Naive thymus-derived CD8-positive, alpha-beta T cell (primary cell): ENCODE measurements at regions not wholly inside any gene's neighbourhood (a gene's known extent, or its start where the extent isn't known, plus 50 kb on each side); places are given as distances from the start of the nearest gene placed in this dataset.

Experiments
- ATAC-seq, 2 donors: fragments of 150-1000 bp; cut with Tn5 transposase in 1 of 2; sonication (Bioruptor Pico), chemical (Tn5 transposase) in 1 of 2; 1 replicate in 1 of 2; 2 replicates in 1 of 2; pipeline ENCODE4 v1.10.0; 2021; ENCODE audit warnings: mild to moderate bottlenecking in 2 of 2, moderate library complexity in 2 of 2
- POLR2A ChIA-PET: fragments of 350-600 bp; sonication (Branson Sonifier 250); formaldehyde crosslinking; loops from one replicate; lab custom pipeline; 2021; ENCODE audit warnings: antibody characterized with exemption; lab: Charles Lee
- DNase-seq, 10 donors: peaks; one replicate each; pipeline versions ENCODE4 v3.0.0 to v3.0.0-alpha.2; 2020 to 2022
- H3K27ac Mint-ChIP-seq, 10 donors: one replicate each; pipeline ENCODE4 v1.8.0; 2020 to 2022; ENCODE audit warnings: mild to moderate bottlenecking in 10 of 10, mixed read lengths in 10 of 10, moderate library complexity in 4 of 10, inconsistent platforms in 1 of 10
- H3K27me3 Mint-ChIP-seq, 5 donors: one replicate each; pipeline ENCODE4 v1.8.0; 2021 to 2022; ENCODE audit warnings: mixed read lengths in 5 of 5
- H3K36me3 Mint-ChIP-seq, 3 donors: one replicate each; pipeline ENCODE4 v1.8.0; 2020 to 2022; ENCODE audit warnings: mixed read lengths in 3 of 3, mild to moderate bottlenecking in 2 of 3, inconsistent platforms in 1 of 3
- H3K4me1 Mint-ChIP-seq, 4 donors: one replicate each; pipeline ENCODE4 v1.8.0; 2021 to 2022; ENCODE audit warnings: mixed read lengths in 4 of 4
- H3K4me3 Mint-ChIP-seq, 10 donors: one replicate each; pipeline ENCODE4 v1.8.0; 2020 to 2022; ENCODE audit warnings: mild to moderate bottlenecking in 10 of 10, mixed read lengths in 10 of 10, moderate library complexity in 6 of 10, inconsistent platforms in 1 of 10
- H3K9me3 Mint-ChIP-seq, 9 donors: one replicate each; pipeline ENCODE4 v1.8.0; 2020 to 2022; ENCODE audit warnings: mixed read lengths in 9 of 9, mild to moderate bottlenecking in 3 of 9, inconsistent platforms in 1 of 9, moderate library complexity in 1 of 9

- POLR2A ChIA-PET, result no interaction called here
Observed at GRCh38 chr4:103923551-103923950, 203.8 kb upstream of the TACR3 start.

GRCh38 chr4:103918214-103918613, 198.4 kb upstream of the TACR3 start:
- H3K4me1 Mint-ChIP-seq, result no peaks in the 10 kb centered on the region
- POLR2A ChIA-PET, result no interaction called here
- no peak overlapping the region for H3K4me3 Mint-ChIP-seq
- ATAC-seq, result no peak
- no peak overlapping the region for H3K27ac Mint-ChIP-seq
- DNase-seq, result no peak
- H3K36me3 Mint-ChIP-seq, result no peaks in the 10 kb centered on the region
- H3K27me3 Mint-ChIP-seq, result no peaks in the 10 kb centered on the region
- H3K9me3 Mint-ChIP-seq, result peaks cover 0 to 3% (median 0%) of the 10 kb centered on the region in 9 donors

More at GRCh38 chr4:103923551-103923950, 203.8 kb upstream of the TACR3 start:
- ATAC-seq (no peak), DNase-seq (no peak)
- H3K9me3 Mint-ChIP-seq, result peaks cover 0 to 8% (median 0%) of the 10 kb centered on the region in 9 donors
- H3K27me3 Mint-ChIP-seq, result peaks cover 0 to 2% (median 0%) of the 10 kb centered on the region in 5 donors
- no peaks in the 10 kb centered on the region for H3K4me1 Mint-ChIP-seq
- no peak overlapping the region for H3K4me3 Mint-ChIP-seq
- no peaks in the 10 kb centered on the region for H3K36me3 Mint-ChIP-seq
- H3K27ac Mint-ChIP-seq, result no peak overlapping the region

- POLR2A ChIA-PET, result no interaction called here
- ATAC-seq (no peak), DNase-seq (no peak)
- H3K4me3 Mint-ChIP-seq, result no peak overlapping the region
- H3K27ac Mint-ChIP-seq, result no peak overlapping the region
- H3K27me3 Mint-ChIP-seq, result no peaks in the 10 kb centered on the region
- H3K4me1 Mint-ChIP-seq, result no peaks in the 10 kb centered on the region
- no peaks in the 10 kb centered on the region for H3K36me3 Mint-ChIP-seq
- no peaks in the 10 kb centered on the region for H3K9me3 Mint-ChIP-seq
Observed at GRCh38 chr4:103915224-103915869, 195.6 kb upstream of the TACR3 start.

- no peak overlapping the region for H3K27ac Mint-ChIP-seq
- no peak overlapping the region for H3K4me3 Mint-ChIP-seq
- H3K9me3 Mint-ChIP-seq, result peaks cover 0 to 3% (median 0%) of the 10 kb centered on the region in 9 donors
- DNase-seq (no peak), ATAC-seq (no peak)
- H3K27me3 Mint-ChIP-seq, result no peaks in the 10 kb centered on the region
- no peaks in the 10 kb centered on the region for H3K36me3 Mint-ChIP-seq
- no peaks in the 10 kb centered on the region for H3K4me1 Mint-ChIP-seq
- POLR2A ChIA-PET, result no interaction called here
Observed at GRCh38 chr4:103907414-103907813, 187.6 kb upstream of the TACR3 start.

- Mint-ChIP-seq H3K27ac (no peak overlapping the region), H3K27me3 (no peaks in the 10 kb centered on the region), H3K4me1 (no peaks in the 10 kb centered on the region), H3K36me3 (no peaks in the 10 kb centered on the region), H3K9me3 (peaks cover 0 to 6% (median 0%) of the 10 kb centered on the region in 9 donors), H3K4me3 (no peak overlapping the region)
- DNase-seq, result no peak
- ATAC-seq, result no peak
- POLR2A ChIA-PET, result no interaction called here
Observed at GRCh38 chr4:103904123-103904522, 184.3 kb upstream of the TACR3 start.

- Mint-ChIP-seq H3K36me3 (no peaks in the 10 kb centered on the region), H3K9me3 (peaks cover 0 to 11% (median 1%) of the 10 kb centered on the region in 9 donors)
Observed at GRCh38 chr4:103902730-103903129, 182.9 kb upstream of the TACR3 start.

GRCh38 chr4:103895876-103896465, 176.2 kb upstream of the TACR3 start:
- ATAC-seq (no peak), DNase-seq (no peak)

More at GRCh38 chr4:103902730-103903129, 182.9 kb upstream of the TACR3 start:
- H3K27ac Mint-ChIP-seq, result no peak overlapping the region
- H3K27me3 Mint-ChIP-seq, result no peaks in the 10 kb centered on the region
- POLR2A ChIA-PET, result no interaction called here
- DNase-seq (no peak), ATAC-seq (no peak)
- no peak overlapping the region for H3K4me3 Mint-ChIP-seq
- no peaks in the 10 kb centered on the region for H3K4me1 Mint-ChIP-seq

GRCh38 chr4:103892586-103892985, 172.8 kb upstream of the TACR3 start:
- DNase-seq (no peak), ATAC-seq (no peak)
- Mint-ChIP-seq H3K4me3 (no peak overlapping the region), H3K4me1 (no peaks in the 10 kb centered on the region), H3K27ac (no peak overlapping the region), H3K27me3 (no peaks in the 10 kb centered on the region), H3K9me3 (peaks cover 0 to 15% (median 8%) of the 10 kb centered on the region in 9 donors), H3K36me3 (no peaks in the 10 kb centered on the region)
- POLR2A ChIA-PET, result no interaction called here

More at GRCh38 chr4:103895876-103896465, 176.2 kb upstream of the TACR3 start:
- Mint-ChIP-seq H3K27me3 (no peaks in the 10 kb centered on the region), H3K4me3 (no peak overlapping the region), H3K4me1 (no peaks in the 10 kb centered on the region), H3K36me3 (no peaks in the 10 kb centered on the region), H3K9me3 (peaks cover 0 to 19% (median 9%) of the 10 kb centered on the region in 9 donors), H3K27ac (no peak overlapping the region)
- POLR2A ChIA-PET, result no interaction called here

- POLR2A ChIA-PET, result no interaction called here
- Mint-ChIP-seq H3K9me3 (peaks cover 0 to 5% (median 3%) of the 10 kb centered on the region in 9 donors), H3K36me3 (no peaks in the 10 kb centered on the region), H3K4me1 (no peaks in the 10 kb centered on the region), H3K27me3 (no peaks in the 10 kb centered on the region), H3K4me3 (no peak overlapping the region), H3K27ac (no peak overlapping the region)
- DNase-seq, result no peak
- no peak for ATAC-seq
Observed at GRCh38 chr4:103887191-103887590, 167.4 kb upstream of the TACR3 start.

GRCh38 chr4:103885152-103885551, 165.4 kb upstream of the TACR3 start:
- no peaks in the 10 kb centered on the region for H3K27me3 Mint-ChIP-seq

GRCh38 chr4:103867311-103867710, 147.5 kb upstream of the TACR3 start:
- H3K4me3 Mint-ChIP-seq, result no peak overlapping the region
- H3K27ac Mint-ChIP-seq, result no peak overlapping the region
- POLR2A ChIA-PET, result no interaction called here
- H3K9me3 Mint-ChIP-seq, result peaks cover 0 to 22% (median 9%) of the 10 kb centered on the region in 9 donors
- DNase-seq (no peak), ATAC-seq (no peak)
- no peaks in the 10 kb centered on the region for H3K36me3 Mint-ChIP-seq
- H3K27me3 Mint-ChIP-seq, result no peaks in the 10 kb centered on the region
- no peaks in the 10 kb centered on the region for H3K4me1 Mint-ChIP-seq

More at GRCh38 chr4:103885152-103885551, 165.4 kb upstream of the TACR3 start:
- POLR2A ChIA-PET, result no interaction called here
- no peaks in the 10 kb centered on the region for H3K36me3 Mint-ChIP-seq
- ATAC-seq (no peak), DNase-seq (no peak)
- peaks cover 0 to 5% (median 2%) of the 10 kb centered on the region in 9 donors for H3K9me3 Mint-ChIP-seq
- no peak overlapping the region for H3K4me3 Mint-ChIP-seq
- no peaks in the 10 kb centered on the region for H3K4me1 Mint-ChIP-seq
- H3K27ac Mint-ChIP-seq, result no peak overlapping the region

- Mint-ChIP-seq H3K27ac (no peak overlapping the region), H3K27me3 (no peaks in the 10 kb centered on the region), H3K36me3 (no peaks in the 10 kb centered on the region), H3K9me3 (peaks cover 0 to 21% (median 6%) of the 10 kb centered on the region in 9 donors), H3K4me1 (no peaks in the 10 kb centered on the region), H3K4me3 (no peak overlapping the region)
- DNase-seq (no peak), ATAC-seq (no peak)
- POLR2A ChIA-PET, result no interaction called here
Observed at GRCh38 chr4:103853627-103854026, 133.8 kb upstream of the TACR3 start.

GRCh38 chr4:103853146-103853545, 133.4 kb upstream of the TACR3 start:
- Mint-ChIP-seq H3K27ac (no peak overlapping the region), H3K9me3 (peaks cover 2 to 25% (median 7%) of the 10 kb centered on the region in 9 donors), H3K27me3 (no peaks in the 10 kb centered on the region), H3K4me3 (no peak overlapping the region), H3K36me3 (no peaks in the 10 kb centered on the region), H3K4me1 (no peaks in the 10 kb centered on the region)
- POLR2A ChIA-PET, result no interaction called here
- ATAC-seq (no peak), DNase-seq (no peak)
